NCI-H510A (cell line): ENCODE measurements at regions not wholly inside any gene's neighbourhood (a gene's known extent, or its start where the extent isn't known, plus 50 kb on each side); places are given as distances from the start of the nearest gene placed in this dataset.

Experiments used
- DNase-seq: peaks from one replicate; lab custom pipeline; 2025; lab: John Stamatoyannopoulos, UW

GRCh38 chr16:72271699-72272240 is 99.8 kb upstream of the PMFBP1 start:
- no peak for DNase-seq

- DNase-seq: no peak
Measured at GRCh38 chr16:72270531-72270930, 98.6 kb upstream of the PMFBP1 start.

- DNase-seq: no peak
Measured at GRCh38 chr16:72266836-72267235, 94.9 kb upstream of the PMFBP1 start.

- DNase-seq: no peak
Measured at GRCh38 chr16:72264771-72265170, 92.8 kb upstream of the PMFBP1 start.

GRCh38 chr16:72262711-72263110 is 90.8 kb upstream of the PMFBP1 start:
- DNase-seq: no peak

GRCh38 chr16:72261127-72261526 is 89.2 kb upstream of the PMFBP1 start:
- DNase-seq: no peak

- no peak for DNase-seq
Measured at GRCh38 chr16:72256398-72257066, 84.6 kb upstream of the PMFBP1 start.

GRCh38 chr16:72255786-72256185 is 83.8 kb upstream of the PMFBP1 start:
- no peak for DNase-seq

- no peak for DNase-seq
Measured at GRCh38 chr16:72247821-72248253, 75.9 kb upstream of the PMFBP1 start.

GRCh38 chr16:72246423-72246822 is 74.5 kb upstream of the PMFBP1 start:
- no peak for DNase-seq

- no peak for DNase-seq
Measured at GRCh38 chr16:72244853-72245252, 72.9 kb upstream of the PMFBP1 start.

GRCh38 chr16:72243621-72244020 is 71.7 kb upstream of the PMFBP1 start:
- DNase-seq: no peak

- DNase-seq: no peak
Measured at GRCh38 chr16:72242757-72243156, 70.8 kb upstream of the PMFBP1 start.

GRCh38 chr16:72241930-72242329 is 70.0 kb upstream of the PMFBP1 start:
- no peak for DNase-seq

GRCh38 chr16:72241008-72241407 is 69.1 kb upstream of the PMFBP1 start:
- DNase-seq: peak; percentile 24

GRCh38 chr16:72240466-72240865 is 68.5 kb upstream of the PMFBP1 start:
- no peak for DNase-seq

GRCh38 chr16:72236866-72237265 is 64.9 kb upstream of the PMFBP1 start:
- DNase-seq: no peak

- DNase-seq: no peak
Measured at GRCh38 chr16:72234387-72234786, 62.4 kb upstream of the PMFBP1 start.

GRCh38 chr16:72228014-72228413 is 56.1 kb upstream of the PMFBP1 start:
- no peak for DNase-seq

GRCh38 chr16:72226136-72226535 is 54.2 kb upstream of the PMFBP1 start:
- DNase-seq: no peak

- no peak for DNase-seq
Measured at GRCh38 chr16:72224260-72224768, 52.4 kb upstream of the PMFBP1 start.

- no peak for DNase-seq
Measured at GRCh38 chr16:72222503-72222902, 50.5 kb upstream of the PMFBP1 start.
